Daoy (cell line): ENCODE measurements at regions not wholly inside any gene's neighbourhood (a gene's known extent, or its start where the extent isn't known, plus 50 kb on each side); places are given as distances from the start of the nearest gene placed in this dataset.

Experiments
- DNase-seq: peaks from one replicate; pipeline ENCODE4 v3.0.0-alpha.2; 2015; ENCODE audit warnings: low read depth

- DNase-seq: no peak
Measured at GRCh38 chr13:47518530-47518929, 482.5 kb downstream of the SUCLA2 start.

GRCh38 chr13:47511647-47512046 is 489.4 kb downstream of the SUCLA2 start:
- no peak for DNase-seq

GRCh38 chr13:47508527-47509228 is 492.4 kb downstream of the SUCLA2 start:
- DNase-seq: no peak

GRCh38 chr13:47503475-47503874 is 497.6 kb downstream of the SUCLA2 start:
- no peak for DNase-seq

- DNase-seq: no peak
Measured at GRCh38 chr13:47502166-47502565, 498.9 kb downstream of the SUCLA2 start.

GRCh38 chr13:47499358-47500150 is 501.5 kb downstream of the SUCLA2 start:
- peak; percentile 23 for DNase-seq

- no peak for DNase-seq
Measured at GRCh38 chr13:47484548-47484947, 516.5 kb downstream of the SUCLA2 start.

GRCh38 chr13:47481536-47481935 is 519.5 kb downstream of the SUCLA2 start:
- no peak for DNase-seq

GRCh38 chr13:47480951-47481350 is 520.1 kb downstream of the SUCLA2 start:
- DNase-seq: no peak

GRCh38 chr13:47480121-47480520 is 521.0 kb downstream of the SUCLA2 start:
- peak; percentile 58 for DNase-seq

- no peak for DNase-seq
Measured at GRCh38 chr13:47478985-47479384, 522.1 kb downstream of the SUCLA2 start.

- no peak for DNase-seq
Measured at GRCh38 chr13:47475441-47475948, 525.6 kb downstream of the SUCLA2 start.

- DNase-seq: no peak
Measured at GRCh38 chr13:47474839-47475238, 526.2 kb downstream of the SUCLA2 start.

- no peak for DNase-seq
Measured at GRCh38 chr13:47474326-47474725, 526.7 kb downstream of the SUCLA2 start.

- DNase-seq: no peak
Measured at GRCh38 chr13:47472516-47472915, 528.6 kb downstream of the SUCLA2 start.

- DNase-seq: peak; percentile 39
Measured at GRCh38 chr13:47463726-47464125, 537.3 kb downstream of the SUCLA2 start.

- DNase-seq: no peak
Measured at GRCh38 chr13:47463002-47463401, 538.1 kb downstream of the SUCLA2 start.

GRCh38 chr13:47461816-47462215 is 539.3 kb downstream of the SUCLA2 start:
- no peak for DNase-seq

- no peak for DNase-seq
Measured at GRCh38 chr13:47459512-47459911, 541.6 kb downstream of the SUCLA2 start.

- no peak for DNase-seq
Measured at GRCh38 chr13:47457626-47458025, 543.4 kb downstream of the SUCLA2 start.

GRCh38 chr13:47455626-47456025 is 545.4 kb downstream of the SUCLA2 start:
- no peak for DNase-seq

- no peak for DNase-seq
Measured at GRCh38 chr13:47454986-47455385, 546.1 kb downstream of the SUCLA2 start.

GRCh38 chr13:47437406-47437805 is 540.6 kb upstream of the HTR2A start:
- no peak for DNase-seq
